NT2/D1 (cell line): ENCODE measurements at regions not wholly inside any gene's neighbourhood (a gene's known extent, or its start where the extent isn't known, plus 50 kb on each side); places are given as distances from the start of the nearest gene placed in this dataset.
"Not testable (repeated sequence)": the region's sequence is repeated elsewhere in the genome, so short reads cannot be mapped to it uniquely, and the experiment has no call there.

Source experiments
- SUZ12 ChIP-seq: IDR thresholded peaks from 2 replicates; pipeline ENCODE4 v1.6.1; 2011; ENCODE audit not compliant: insufficient read length, insufficient read depth; ENCODE audit errors: extremely low read depth
- ZNF274 ChIP-seq: IDR thresholded peaks from 2 replicates; pipeline ENCODE4 v1.6.1; 2011; ENCODE audit warnings: mild to moderate bottlenecking, low read depth, low read length

GRCh38 chr6:43998592-43999243 lies 128.5 kb downstream of the MRPL14 start:
- TF ChIP-seq SUZ12, ZNF274: not testable (repeated sequence)
